ENCODE measurements at regions not wholly inside any gene's neighbourhood (a gene's known extent, or its start where the extent isn't known, plus 50 kb on each side); places are given as distances from the start of the nearest gene placed in this dataset.

DNA sequence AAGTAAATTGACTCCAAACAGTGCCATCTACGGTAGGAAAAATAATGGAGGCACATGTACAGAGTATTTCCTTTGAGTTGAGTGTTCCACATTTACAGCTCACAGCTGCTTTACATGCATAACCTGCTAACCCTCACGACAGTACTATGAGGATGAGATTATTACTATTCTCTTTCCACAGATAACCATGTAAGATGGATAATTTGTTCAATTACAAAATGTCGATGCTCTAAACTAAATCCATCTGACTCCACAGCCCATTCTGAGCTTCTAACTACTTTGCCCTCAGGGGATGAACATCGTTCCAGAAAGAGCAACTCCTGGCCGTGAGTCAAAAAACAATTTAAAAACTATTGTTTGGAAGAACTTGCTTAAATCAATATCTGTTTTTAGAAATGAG is 330.4 kb upstream of the NWD2 start:
- no peak overlapping the region for H3K27ac ChIP-seq
- no peaks in the 10 kb centered on the region for H3K9me3 ChIP-seq
- no peak overlapping the region for H3K4me3 ChIP-seq
- ATAC-seq: no peak
- TF ChIP-seq, protein P1, sequence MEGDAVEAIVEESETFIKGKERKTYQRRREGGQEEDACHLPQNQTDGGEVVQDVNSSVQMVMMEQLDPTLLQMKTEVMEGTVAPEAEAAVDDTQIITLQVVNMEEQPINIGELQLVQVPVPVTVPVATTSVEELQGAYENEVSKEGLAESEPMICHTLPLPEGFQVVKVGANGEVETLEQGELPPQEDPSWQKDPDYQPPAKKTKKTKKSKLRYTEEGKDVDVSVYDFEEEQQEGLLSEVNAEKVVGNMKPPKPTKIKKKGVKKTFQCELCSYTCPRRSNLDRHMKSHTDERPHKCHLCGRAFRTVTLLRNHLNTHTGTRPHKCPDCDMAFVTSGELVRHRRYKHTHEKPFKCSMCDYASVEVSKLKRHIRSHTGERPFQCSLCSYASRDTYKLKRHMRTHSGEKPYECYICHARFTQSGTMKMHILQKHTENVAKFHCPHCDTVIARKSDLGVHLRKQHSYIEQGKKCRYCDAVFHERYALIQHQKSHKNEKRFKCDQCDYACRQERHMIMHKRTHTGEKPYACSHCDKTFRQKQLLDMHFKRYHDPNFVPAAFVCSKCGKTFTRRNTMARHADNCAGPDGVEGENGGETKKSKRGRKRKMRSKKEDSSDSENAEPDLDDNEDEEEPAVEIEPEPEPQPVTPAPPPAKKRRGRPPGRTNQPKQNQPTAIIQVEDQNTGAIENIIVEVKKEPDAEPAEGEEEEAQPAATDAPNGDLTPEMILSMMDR (IDR thresholded peaks at IDR 0.05): no peak
- TF ChIP-seq EP300 (IDR thresholded peaks at IDR 0.05) (no peak), POLR2A (IDR thresholded peaks at IDR 0.05) (no peak), POLR2AphosphoS5 (IDR thresholded peaks at IDR 0.05) (no peak)
- H3K36me3 ChIP-seq: no peaks in the 10 kb centered on the region
- H3K4me1 ChIP-seq: no peaks in the 10 kb centered on the region
- H3K27me3 ChIP-seq: no peaks in the 10 kb centered on the region
- WGBS, 2 donors (ENCODE audit: low coverage in 1 of 2): 55 to 56% methylated on average over 5 of the region's 5 CpGs

DNA sequence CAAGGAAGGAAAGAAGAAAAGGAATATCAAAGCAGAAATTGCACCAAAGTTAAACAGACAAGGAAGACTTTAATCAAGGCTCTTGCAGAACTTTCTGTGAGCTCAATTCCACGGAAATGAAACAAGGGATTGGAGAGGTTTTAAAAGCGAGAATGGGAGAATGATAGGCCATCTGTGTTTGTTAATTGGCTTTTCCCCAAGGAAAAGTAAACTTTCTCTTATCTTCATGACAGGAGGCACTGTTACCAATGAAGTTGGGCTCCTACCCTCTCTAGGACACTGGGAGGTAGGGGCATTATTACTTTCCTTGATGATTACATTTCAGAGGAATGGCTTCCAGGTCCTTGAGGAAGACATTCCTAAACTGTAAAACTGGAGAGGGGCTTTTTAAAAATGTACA is 328.8 kb upstream of the NWD2 start:
- Histone ChIP-seq H3K9me3 (no peaks in the 10 kb centered on the region), H3K27me3 (no peaks in the 10 kb centered on the region), H3K4me1 (no peaks in the 10 kb centered on the region), H3K4me3 (no peak overlapping the region), H3K36me3 (no peaks in the 10 kb centered on the region), H3K27ac (no peak overlapping the region)
- 28 to 65% methylated on average over 2 of the region's 2 CpGs for WGBS, 2 donors (ENCODE audit: low coverage in 1 of 2)
- TF ChIP-seq POLR2A (IDR thresholded peaks at IDR 0.05) (no peak), POLR2AphosphoS5 (IDR thresholded peaks at IDR 0.05) (no peak), EP300 (IDR thresholded peaks at IDR 0.05) (no peak)
- TF ChIP-seq, protein P1 (IDR thresholded peaks at IDR 0.05): no peak
- no peak for ATAC-seq

DNA sequence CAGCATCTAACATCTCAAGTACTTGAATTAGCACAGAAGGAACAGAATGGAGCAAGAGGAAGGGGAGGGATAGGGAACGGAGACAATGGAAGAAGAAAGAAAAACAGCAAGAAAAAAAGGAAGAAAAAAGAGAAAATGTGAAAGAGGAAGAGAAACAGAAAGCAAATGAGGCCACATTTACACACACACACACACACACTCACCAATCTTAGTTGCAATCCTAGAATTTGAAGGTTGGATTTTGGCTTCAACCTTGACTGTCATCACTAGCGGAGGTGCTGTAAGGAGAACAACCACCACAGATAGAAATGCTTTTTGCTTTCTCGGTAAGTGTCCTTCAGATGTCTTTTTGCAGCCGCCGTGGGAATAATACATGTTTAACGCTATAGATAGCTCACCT is 327.1 kb upstream of the NWD2 start:
- Histone ChIP-seq H3K9me3 (no peaks in the 10 kb centered on the region), H3K36me3 (no peaks in the 10 kb centered on the region), H3K27ac (no peak overlapping the region), H3K4me1 (no peaks in the 10 kb centered on the region), H3K4me3 (no peak overlapping the region), H3K27me3 (no peaks in the 10 kb centered on the region)
- 71 to 91% methylated on average over 3 to 6 of the region's 6 CpGs for WGBS, 2 donors (ENCODE audit: low coverage in 1 of 2)
- TF ChIP-seq EP300 (IDR thresholded peaks at IDR 0.05): no peak
- TF ChIP-seq, protein P1 (IDR thresholded peaks at IDR 0.05): no peak
- no peak for TF ChIP-seq POLR2A (IDR thresholded peaks at IDR 0.05)
- TF ChIP-seq POLR2AphosphoS5 (IDR thresholded peaks at IDR 0.05): no peak
- ATAC-seq: no peak

DNA sequence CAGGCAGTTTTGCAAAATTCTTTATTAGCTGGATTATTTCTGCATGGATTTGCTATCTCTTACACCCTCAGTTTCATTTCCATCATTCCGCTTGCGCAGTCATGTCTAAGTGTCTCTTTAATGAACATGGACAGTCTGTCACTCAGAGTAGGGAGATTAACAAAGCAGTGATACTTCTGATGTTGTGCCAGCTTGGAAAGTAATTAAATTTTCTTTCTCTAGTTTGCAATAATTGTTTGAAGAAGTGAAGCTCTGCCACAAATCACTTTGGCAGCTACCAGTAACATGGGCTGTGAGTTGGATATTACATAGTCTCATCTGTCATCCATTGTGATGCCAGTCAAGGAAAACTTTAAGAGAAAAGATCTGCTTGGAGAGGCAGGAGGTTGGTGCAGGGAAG is 324.8 kb upstream of the NWD2 start:
- 94% methylated on average over 2 of the region's 2 CpGs; no CpG with 5 or more reads in 1 of the 2 donors for WGBS, 2 donors (ENCODE audit: low coverage in 1 of 2)
- ATAC-seq: no peak

DNA sequence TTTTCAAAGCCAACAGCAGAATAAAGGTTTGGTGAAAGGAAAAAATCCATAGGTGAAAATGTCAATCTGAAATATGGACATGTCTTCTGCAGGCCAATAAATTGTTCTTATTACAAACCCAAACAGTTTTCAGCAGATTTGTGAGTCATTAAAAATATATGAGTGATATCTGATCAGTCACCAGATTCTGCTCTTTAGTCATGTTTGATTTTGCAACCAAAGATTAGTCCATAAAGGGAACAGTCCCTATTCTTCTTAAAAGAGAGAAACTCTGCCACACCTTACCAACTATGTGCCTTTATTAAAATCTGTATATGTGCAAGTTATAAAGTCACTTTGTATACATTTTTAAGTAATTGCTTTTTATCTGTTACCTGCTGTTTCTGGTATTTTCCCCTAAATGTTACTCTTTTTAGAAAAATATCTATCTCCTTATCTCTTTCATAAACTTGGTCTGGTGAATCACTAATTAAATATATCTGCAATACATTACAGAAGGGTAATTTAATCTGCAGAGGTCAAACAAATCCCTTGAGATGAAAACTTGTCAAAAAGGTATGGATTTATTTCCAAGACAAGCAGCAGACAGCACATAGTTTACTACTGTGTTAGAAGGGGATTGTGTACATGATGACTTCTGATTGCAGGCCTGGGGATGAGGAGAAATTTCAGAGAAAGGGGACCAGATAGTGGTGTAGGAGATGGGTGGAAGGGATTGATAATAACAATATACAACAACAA is 322.9 kb upstream of the NWD2 start:
- ATAC-seq: no peak
- Histone ChIP-seq H3K27ac (no peak overlapping the region), H3K4me3 (no peak overlapping the region)

More for the DNA sequence above, 324.8 kb upstream of the NWD2 start:
- Histone ChIP-seq H3K9me3 (no peaks in the 10 kb centered on the region), H3K36me3 (no peaks in the 10 kb centered on the region), H3K4me3 (no peak overlapping the region), H3K27me3 (no peaks in the 10 kb centered on the region), H3K27ac (no peak overlapping the region), H3K4me1 (no peaks in the 10 kb centered on the region)
- TF ChIP-seq POLR2A (IDR thresholded peaks at IDR 0.05) (no peak), EP300 (IDR thresholded peaks at IDR 0.05) (no peak), POLR2AphosphoS5 (IDR thresholded peaks at IDR 0.05) (no peak)
- TF ChIP-seq, protein P1 (IDR thresholded peaks at IDR 0.05): no peak

More for the DNA sequence above, 322.9 kb upstream of the NWD2 start:
- Histone ChIP-seq H3K4me1 (no peaks in the 10 kb centered on the region), H3K27me3 (no peaks in the 10 kb centered on the region), H3K36me3 (no peaks in the 10 kb centered on the region), H3K9me3 (no peaks in the 10 kb centered on the region)
- no peak for TF ChIP-seq POLR2AphosphoS5 (IDR thresholded peaks at IDR 0.05)
- TF ChIP-seq, protein P1 (IDR thresholded peaks at IDR 0.05): no peak
- no peak for TF ChIP-seq EP300 (IDR thresholded peaks at IDR 0.05)
- no peak for TF ChIP-seq POLR2A (IDR thresholded peaks at IDR 0.05)
